ENCODE measurements at regions not wholly inside any gene's neighbourhood (a gene's known extent, or its start where the extent isn't known, plus 50 kb on each side); places are given as distances from the start of the nearest gene placed in this dataset.
"Not testable (repeated sequence)": the region's sequence is repeated elsewhere in the genome, so short reads cannot be mapped to it uniquely, and the experiment has no call there.

DNA sequence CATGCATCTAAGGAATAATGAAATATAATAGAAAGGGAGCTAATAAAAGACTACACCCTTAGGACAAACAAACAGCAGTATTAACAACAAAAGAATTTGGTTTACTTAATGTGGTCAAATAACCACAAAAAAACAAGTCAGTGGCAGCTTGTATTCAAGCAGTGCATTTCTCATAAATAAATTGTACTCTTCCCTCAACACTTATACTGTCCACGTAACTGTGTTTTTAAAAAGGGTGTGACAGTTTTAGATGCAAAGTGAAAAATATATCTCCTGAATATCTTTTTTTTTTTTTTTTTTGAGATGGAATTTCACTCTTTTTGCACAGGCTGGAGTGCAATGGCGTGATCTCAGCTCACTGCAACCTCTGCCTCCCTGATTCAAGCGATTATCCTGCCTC lies 698.2 kb upstream of the CADM2 start:
- no peak for DNase-seq (ENCODE audit: low read depth)

DNA sequence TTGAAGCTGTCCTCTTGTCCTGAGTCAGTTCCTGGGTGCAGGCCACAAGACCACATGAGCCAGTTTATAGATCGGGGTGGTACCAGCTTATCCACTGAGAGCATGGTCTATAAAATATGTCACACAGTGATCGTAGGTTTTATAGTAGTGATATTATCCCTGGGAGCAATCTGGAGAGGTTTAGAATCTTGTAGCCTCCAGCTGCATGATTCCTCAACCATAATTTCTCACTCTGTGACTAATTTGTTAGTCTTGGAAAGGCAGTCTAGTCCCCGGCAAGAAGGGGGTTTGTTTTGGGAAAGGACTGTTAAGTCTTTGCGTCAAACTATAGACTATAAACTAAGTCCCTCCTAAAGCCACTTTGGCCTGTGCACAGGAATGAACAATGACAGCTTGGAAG lies 693.0 kb upstream of the CADM2 start:
- no peak for DNase-seq (ENCODE audit: low read depth)

DNA sequence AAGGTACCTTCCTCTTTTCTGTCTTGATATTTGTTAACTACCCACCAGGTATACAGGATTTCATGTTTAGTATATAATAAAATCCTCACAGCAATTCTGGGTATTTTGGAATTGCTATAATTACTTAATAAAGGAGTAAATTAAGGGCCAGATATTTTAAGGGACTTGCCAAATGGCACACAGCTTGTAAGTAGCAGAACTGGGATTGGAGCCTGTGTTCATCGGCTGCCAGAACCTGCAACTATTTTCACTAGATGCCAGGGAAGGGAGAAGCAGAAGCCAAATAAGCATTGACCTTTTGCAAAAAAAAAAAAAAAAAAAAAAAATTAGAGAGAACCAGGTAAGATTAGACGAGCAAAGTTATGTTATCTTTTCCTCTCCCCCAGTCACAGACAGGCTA lies 683.3 kb upstream of the CADM2 start:
- DNase-seq (ENCODE audit: low read depth) = no peak

DNA sequence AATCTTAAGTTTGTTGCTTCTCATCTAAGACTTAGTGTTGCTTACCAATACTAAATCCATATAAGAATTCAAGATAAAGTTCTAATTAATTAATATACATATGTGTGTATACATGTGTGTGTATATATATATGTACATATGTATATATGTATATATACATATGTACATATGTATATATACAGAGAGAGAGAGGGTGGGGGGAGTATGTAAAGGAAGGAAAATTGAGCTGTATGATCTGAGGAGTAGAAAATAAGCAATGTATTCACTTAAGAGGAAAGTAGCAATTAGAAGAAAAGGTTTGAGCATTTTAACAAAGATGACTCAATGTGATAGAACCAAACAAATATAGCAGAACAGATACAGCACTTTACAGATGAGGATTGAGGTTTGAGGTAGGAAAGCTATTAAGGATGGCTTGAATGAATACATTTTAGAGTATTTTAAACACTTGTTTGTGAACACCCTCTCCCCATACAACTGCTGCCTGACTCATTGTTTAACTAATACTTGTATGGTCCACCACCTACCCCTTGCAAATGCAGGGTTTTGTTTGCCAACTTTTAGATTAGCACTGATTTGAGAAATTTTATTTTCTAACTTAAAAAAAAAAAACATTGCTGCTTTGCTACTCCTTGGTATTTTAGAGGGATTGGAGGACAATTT lies 681.1 kb upstream of the CADM2 start:
- DNase-seq (ENCODE audit: low read depth) = no peak

DNA sequence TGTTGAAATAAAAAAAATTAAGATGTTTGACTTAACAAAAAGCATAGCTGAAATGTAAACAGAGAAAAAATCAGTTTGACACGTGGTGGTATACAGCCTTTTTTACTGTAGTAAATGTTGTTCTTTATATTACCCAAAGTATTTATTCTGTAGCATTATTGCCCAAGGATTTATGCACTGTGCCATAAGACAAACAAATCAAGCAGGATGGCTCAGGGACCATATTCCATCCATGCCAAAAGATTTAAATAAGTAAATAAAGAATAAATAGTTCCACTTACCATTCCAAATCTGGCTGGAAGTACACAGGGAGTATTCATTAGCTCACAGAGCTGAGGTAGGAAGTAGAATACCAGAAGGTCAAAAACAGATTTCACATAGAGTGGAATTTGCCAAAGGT lies 666.7 kb upstream of the CADM2 start:
- no peak for DNase-seq (ENCODE audit: low read depth)

DNA sequence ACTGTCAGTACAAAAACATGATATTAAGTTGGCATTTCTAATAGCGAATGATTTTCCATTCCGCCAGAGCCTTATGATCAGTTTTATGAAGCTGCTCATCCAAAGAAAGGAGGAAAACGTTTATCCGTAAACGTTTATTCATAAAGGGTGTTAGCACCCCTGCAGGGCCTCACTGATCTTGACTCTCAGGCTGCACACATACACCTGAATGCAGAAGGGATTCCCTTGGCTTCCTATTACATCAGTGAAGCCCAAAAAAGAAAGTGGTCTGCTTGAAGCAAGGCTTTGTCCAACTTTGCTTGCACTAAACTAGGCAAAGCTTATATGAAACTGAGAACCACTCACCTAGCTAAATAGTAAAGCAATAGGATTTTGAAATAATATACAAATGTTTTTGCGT lies 659.5 kb upstream of the CADM2 start:
- DNase-seq (ENCODE audit: low read depth) = no peak

DNA sequence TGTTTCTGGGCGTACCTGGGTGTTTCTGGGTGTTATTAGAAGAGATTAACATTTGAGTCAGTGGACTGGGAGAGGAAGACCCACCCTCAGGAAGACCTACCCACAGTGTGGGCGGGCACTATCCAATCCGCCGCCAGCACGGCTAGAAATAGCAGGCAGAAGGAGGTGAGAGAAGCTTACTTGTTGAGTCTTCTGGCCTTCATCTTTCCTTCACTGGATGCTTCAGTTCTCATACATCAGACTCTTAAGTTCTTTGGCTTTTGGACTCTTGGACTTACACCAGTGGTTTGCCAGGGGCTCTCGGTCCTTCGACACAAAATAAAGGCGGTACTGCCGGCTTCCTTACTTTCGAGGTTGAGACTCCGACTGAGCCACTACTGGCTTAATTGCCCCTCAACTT lies 654.6 kb upstream of the CADM2 start:
- DNase-seq (ENCODE audit: low read depth) = no peak

DNA sequence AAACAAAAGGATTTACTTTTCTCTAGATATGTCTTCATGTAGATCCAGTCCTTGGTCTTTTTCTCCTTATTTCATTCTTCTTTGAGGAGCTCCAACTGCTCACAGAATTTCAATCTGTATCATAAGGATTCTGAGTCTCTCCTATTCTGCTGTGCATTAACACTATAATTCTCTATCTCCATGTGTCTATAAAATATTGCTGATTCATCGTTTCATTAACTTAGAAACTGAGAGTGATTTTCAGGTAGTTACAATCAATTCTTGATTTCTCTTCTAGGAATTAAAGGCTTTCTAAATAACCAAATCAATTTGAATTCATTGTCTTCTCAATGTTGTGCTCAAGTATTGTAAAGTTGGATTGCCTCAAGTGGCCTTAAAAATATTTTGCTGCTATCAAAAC lies 651.5 kb upstream of the CADM2 start:
- DNase-seq (ENCODE audit: low read depth) = no peak

DNA sequence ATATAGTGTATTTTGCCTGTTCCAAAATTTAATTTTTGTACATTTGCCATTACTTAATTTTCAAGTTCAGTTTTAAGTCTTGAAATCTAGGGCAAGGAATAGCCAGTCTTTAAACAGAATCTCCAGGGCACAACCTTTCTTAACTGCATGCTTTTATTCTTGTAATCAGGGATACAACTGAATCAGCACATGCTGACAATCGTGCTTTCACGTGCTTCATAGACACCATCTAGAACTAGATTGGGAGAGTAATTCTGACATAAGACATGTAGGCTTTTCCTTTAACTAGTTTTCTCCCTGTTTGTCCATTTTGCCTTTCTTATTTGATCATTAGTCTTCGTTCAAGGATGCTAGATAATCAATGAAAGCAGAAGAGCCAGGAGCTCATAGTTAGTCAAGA lies 650.4 kb upstream of the CADM2 start:
- DNase-seq (ENCODE audit: low read depth) = no peak

DNA sequence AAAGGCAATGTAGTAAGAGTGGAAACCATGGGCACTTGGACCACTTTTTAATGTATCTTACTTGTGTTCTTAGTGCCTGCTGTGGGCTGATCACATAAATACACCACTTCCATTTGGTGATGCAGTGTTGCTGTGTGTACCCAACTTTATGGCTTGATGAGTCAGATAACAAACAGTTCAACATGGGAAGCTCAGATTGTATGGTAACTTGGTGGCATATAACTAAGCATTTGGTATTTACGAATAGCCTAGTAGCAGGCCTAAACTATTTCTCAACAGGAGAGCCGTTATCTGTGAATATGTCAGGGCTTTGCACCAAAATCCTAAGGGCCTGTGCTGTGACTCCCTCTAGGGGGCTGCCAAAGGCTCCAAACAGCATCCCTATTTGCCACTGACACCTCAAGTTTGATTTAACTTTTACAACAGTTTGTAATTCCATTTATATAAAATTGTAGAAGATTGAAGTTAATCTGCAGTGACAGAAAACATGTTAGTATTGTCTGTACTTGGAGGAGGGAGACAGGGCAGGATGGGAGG lies 640.4 kb upstream of the CADM2 start:
- DNase-seq (ENCODE audit: low read depth) = no peak

DNA sequence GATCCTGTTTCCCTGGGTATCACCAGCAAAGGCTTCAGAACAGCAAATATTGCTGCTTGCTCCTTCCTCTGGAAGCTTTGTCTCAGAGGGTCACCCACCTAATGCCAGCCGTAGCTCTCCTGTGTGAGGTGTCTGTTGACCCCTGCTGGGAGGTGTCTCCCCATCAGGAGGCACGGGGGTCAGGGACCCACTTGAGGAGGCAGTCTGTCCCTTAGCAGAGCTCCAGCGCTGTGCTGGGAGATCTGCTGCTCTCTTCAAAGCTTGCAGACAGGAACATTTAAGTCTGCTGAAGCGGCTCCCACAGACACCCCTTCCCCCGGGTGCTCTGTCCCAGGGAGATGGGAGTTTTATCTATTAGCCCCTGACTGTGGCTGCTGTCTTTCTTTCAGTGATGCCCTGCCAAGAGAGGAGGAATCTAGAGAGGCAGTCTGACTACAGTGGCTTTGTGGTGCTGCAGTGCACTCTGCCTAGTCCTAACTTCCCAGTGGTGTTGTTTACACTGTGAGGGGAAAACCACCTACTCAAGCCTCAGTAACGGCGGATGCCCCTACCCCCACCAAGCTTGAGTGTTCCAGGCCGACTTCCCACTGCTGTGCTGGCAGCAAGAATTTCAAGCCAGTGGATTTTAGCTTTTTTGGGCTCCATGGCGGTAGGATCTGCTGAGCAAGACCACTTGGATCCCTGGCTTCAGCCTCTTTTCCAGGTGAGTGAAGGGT lies 593.1 kb upstream of the CADM2 start:
- not testable (repeated sequence) for DNase-seq (ENCODE audit: low read depth)

Data from ELR (cell line).